Prostate gland (tissue), 2 donors: ENCODE measurements at regions not wholly inside any gene's neighbourhood (a gene's known extent, or its start where the extent isn't known, plus 50 kb on each side); places are given as distances from the start of the nearest gene placed in this dataset.

Source experiments
- DNase-seq: peaks from one replicate; pipeline ENCODE4 v3.0.0-alpha.2; 2019; ENCODE audit warnings: low spot score
- H3K27ac ChIP-seq, 2 donors: fragments of 200-600 bp; sonication (generic); 2 replicates each; pipeline ENCODE4 v1.5.1; 2017 to 2019
- H3K27me3 ChIP-seq: fragments of 200-600 bp; sonication (generic); replicated peaks from 2 replicates; pipeline ENCODE4 v1.5.1; 2019; ENCODE audit not compliant: insufficient read depth
- H3K36me3 ChIP-seq, 2 donors: fragments of 200-600 bp; sonication (generic); 1 replicate in 1 of 2; 2 replicates in 1 of 2; pipeline versions ENCODE4 v1.5.1 to v1.8.1; 2017 to 2019
- H3K4me1 ChIP-seq: fragments of 200-600 bp; sonication (generic); replicated peaks from 2 replicates; pipeline ENCODE4 v1.5.1; 2019
- H3K4me3 ChIP-seq, 2 donors: fragments of 200-600 bp; sonication (generic); 2 replicates each; pipeline ENCODE4 v1.5.1; 2017 to 2019
- H3K9me3 ChIP-seq: fragments of 200-600 bp; sonication (generic); 2 replicates; pipeline ENCODE4 v1.5.1; 2017
- CTCF ChIP-seq, 4 experiments: fragments of 200-600 bp in 2 of 4; fragments of 450-650 bp in 2 of 4; sonication (generic) in 2 of 4; IDR thresholded peaks; 1 replicate in 3 of 4; 2 replicates in 1 of 4; pipeline ENCODE4 v1.5.1; 2016 to 2019; ENCODE audit warnings: antibody characterized with exemption in 4 of 4, mild to moderate bottlenecking in 2 of 4, moderate library complexity in 2 of 4
- POLR2A ChIP-seq: fragments of 450-650 bp; IDR thresholded peaks from one replicate; pipeline ENCODE4 v1.6.1; 2016; ENCODE audit warnings: antibody characterized with exemption, mild to moderate bottlenecking
- POLR2AphosphoS5 ChIP-seq: sonication (generic); formaldehyde crosslinking; IDR thresholded peaks from one replicate; pipeline ENCODE4 v1.6.1; 2017; ENCODE audit warnings: antibody characterized with exemption
- WGBS: methylation state at CpG from one replicate; pipeline ENCODE4 v1.1.5; 2018; 5-methylcytosine and 5-hydroxymethylcytosine counted together
- intact Hi-C: fragments of 100-400 bp; cut with DNase I; formaldehyde crosslinking; loops from one replicate; pipeline ENCODE4 v1.14.2; 2022

GRCh38 chr16:86986136-86986535 lies 331.1 kb downstream of the C16orf95 start:
- Histone ChIP-seq H3K36me3 (no peaks in the 10 kb centered on the region), H3K27me3 (no peaks in the 10 kb centered on the region), H3K4me1 (no peaks in the 10 kb centered on the region), H3K9me3 (no peaks in the 10 kb centered on the region), H3K4me3 (no peak overlapping the region), H3K27ac (no peak overlapping the region)
- TF ChIP-seq POLR2AphosphoS5 (no peak), CTCF (IDR thresholded peaks at IDR 0.05) (no peak), POLR2A (no peak)
- intact Hi-C loops = no loop called here
- 74% methylated on average over 7 of the region's 7 CpGs for WGBS
- no peak for DNase-seq

- no peaks in the 10 kb centered on the region for H3K4me1 ChIP-seq
- H3K36me3 ChIP-seq = no peaks in the 10 kb centered on the region
- intact Hi-C loops = no loop called here
- H3K4me3 ChIP-seq = no peak overlapping the region
- no peak for TF ChIP-seq POLR2A
- no peak for TF ChIP-seq CTCF (IDR thresholded peaks at IDR 0.05)
- no peak for TF ChIP-seq POLR2AphosphoS5
- WGBS = 82% methylated on average over 18 of the region's 18 CpGs
- DNase-seq = no peak
- H3K9me3 ChIP-seq = no peaks in the 10 kb centered on the region
- no peaks in the 10 kb centered on the region for H3K27me3 ChIP-seq
- H3K27ac ChIP-seq = no peak overlapping the region
Observed at GRCh38 chr16:86986809-86987487, 330.2 kb downstream of the C16orf95 start.

GRCh38 chr16:86987746-86988670 lies 329.2 kb downstream of the C16orf95 start:
- WGBS = 82% methylated on average over 31 of the region's 31 CpGs
- intact Hi-C loops = no loop called here
- Histone ChIP-seq H3K27ac (no peak overlapping the region), H3K36me3 (no peaks in the 10 kb centered on the region), H3K4me3 (no peak overlapping the region), H3K27me3 (no peaks in the 10 kb centered on the region), H3K9me3 (no peaks in the 10 kb centered on the region), H3K4me1 (no peaks in the 10 kb centered on the region)
- TF ChIP-seq POLR2AphosphoS5 (no peak), POLR2A (no peak), CTCF (IDR thresholded peaks at IDR 0.05) (no peak)
- DNase-seq = no peak

- 24% methylated on average over 25 of the region's 25 CpGs for WGBS
- TF ChIP-seq CTCF (IDR thresholded peaks at IDR 0.05) (no peak), POLR2A (no peak), POLR2AphosphoS5 (no peak)
- Histone ChIP-seq H3K27ac (no peak overlapping the region), H3K4me3 (no peak overlapping the region), H3K9me3 (no peaks in the 10 kb centered on the region), H3K36me3 (no peaks in the 10 kb centered on the region), H3K4me1 (no peaks in the 10 kb centered on the region), H3K27me3 (no peaks in the 10 kb centered on the region)
- intact Hi-C loops = no loop called here
- DNase-seq = no peak
Observed at GRCh38 chr16:86988920-86989696, 328.1 kb downstream of the C16orf95 start.
